HepG2 (cell line): ENCODE measurements at regions not wholly inside any gene's neighbourhood (a gene's known extent, or its start where the extent isn't known, plus 50 kb on each side); places are given as distances from the start of the nearest gene placed in this dataset.

Experiments used
- ATAC-seq: fragments of 200-7000 bp; cut with Tn5 transposase; 3 replicates; pipeline ENCODE4 v1.9.1; 2020; ENCODE audit warnings: mild to moderate bottlenecking, moderate library complexity
- BruUV-seq: library from RNA; stranded (reverse); fragments of 400-500 nt; replicated peaks from 2 replicates; lab custom pipeline; 2021; lab: Mats Ljungman, UMichigan
- CTCF ChIA-PET: fragments of 300-600 bp; formaldehyde crosslinking; extraction: SDS; loops from one replicate; lab custom pipeline; 2021; ENCODE audit warnings: low total read pairs, inconsistent platforms, low intra/inter-chr PET ratio; lab: Yijun Ruan, JAX
- POLR2A ChIA-PET: fragments of 350-600 bp; sonication (Branson Sonifier 250); formaldehyde crosslinking; loops from one replicate; lab custom pipeline; 2020; ENCODE audit warnings: antibody characterized with exemption, inconsistent platforms; lab: Yijun Ruan, JAX
- DNase-seq: peaks from one replicate; pipeline ENCODE4 v3.0.0-alpha.2; 2015; ENCODE audit warnings: low spot score
- FAIRE-seq: peaks from 3 replicates; lab custom pipeline; 2011; peaks lifted over from hg19 to GRCh38; lab: Jason Lieb, UNC
- H2AFZ ChIP-seq: one replicate; pipeline ENCODE4 v1.6.1; 2011; ENCODE audit warnings: low read length, inconsistent platforms
- H3K27ac ChIP-seq: fragments of 300-600 bp; 3 replicates; pipeline ENCODE4 v1.8.0; 2011; ENCODE audit warnings: mixed run types, mild to moderate bottlenecking, mixed read lengths, low read length, inconsistent platforms; ENCODE audit not compliant: insufficient read depth; ENCODE audit errors: extremely low read length
- H3K27me3 ChIP-seq, 2 experiments: fragments of 200-600 bp in 1 of 2; 2 replicates in 1 of 2; 3 replicates in 1 of 2; pipeline versions ENCODE4 v1.6.0 to v1.8.0; 2011; ENCODE audit warnings: low read length in 2 of 2, mild to moderate bottlenecking in 2 of 2, moderate library complexity in 2 of 2, inconsistent platforms in 1 of 2; ENCODE audit not compliant: insufficient read depth in 2 of 2, control insufficient read depth in 1 of 2
- H3K36me3 ChIP-seq, 2 experiments: fragments of 200-600 bp in 1 of 2; replicated peaks in 1 of 2; 2 replicates in 1 of 2; 3 replicates in 1 of 2; pipeline versions ENCODE4 v1.5.1 to v1.8.0; 2011; ENCODE audit warnings: low read length in 2 of 2, inconsistent platforms in 1 of 2; ENCODE audit not compliant: insufficient read depth in 2 of 2, control insufficient read depth in 1 of 2
- H3K4me1 ChIP-seq: 2 replicates; pipeline ENCODE4 v1.5.1; 2012; ENCODE audit warnings: low read length, inconsistent platforms; ENCODE audit not compliant: insufficient read depth
- H3K4me2 ChIP-seq: 2 replicates; pipeline ENCODE4 v1.6.0; 2011; ENCODE audit warnings: low read depth, low read length, inconsistent platforms
- H3K4me3 ChIP-seq, 3 experiments: fragments of 200-600 bp in 1 of 3; sonication (generic), shearing (Covaris generic) in 1 of 3; replicated peaks in 1 of 3; 2 replicates each; pipeline ENCODE4 v1.5.1; 2011 to 2016; ENCODE audit warnings: low read length in 3 of 3, inconsistent platforms in 2 of 3, low read depth in 2 of 3, mild to moderate bottlenecking in 2 of 3, control low read depth in 1 of 3, mixed read lengths in 1 of 3; ENCODE audit not compliant: insufficient read depth in 1 of 3
- H3K79me2 ChIP-seq: one replicate; pipeline ENCODE4 v1.6.1; 2011; ENCODE audit warnings: low read length, inconsistent platforms; ENCODE audit not compliant: insufficient read depth
- H3K9ac ChIP-seq: 2 replicates; pipeline ENCODE4 v1.6.0; 2011; ENCODE audit warnings: mild to moderate bottlenecking, low read depth, low read length, inconsistent platforms; ENCODE audit not compliant: insufficient read depth
- H3K9me3 ChIP-seq: 2 replicates; pipeline ENCODE4 v1.5.1; 2012; ENCODE audit warnings: mild to moderate bottlenecking, low read length
- H4K20me1 ChIP-seq: 2 replicates; pipeline ENCODE4 v1.6.0; 2011; ENCODE audit warnings: inconsistent platforms, mild to moderate bottlenecking, low read length, moderate library complexity; ENCODE audit not compliant: insufficient read depth
- BCL6 ChIP-seq: IDR thresholded peaks from 2 replicates; pipeline ENCODE4 v1.6.1; 2016; ENCODE audit warnings: missing genetic modification reagents, missing compliant biosample characterization
- BHLHE40 ChIP-seq: IDR thresholded peaks from 2 replicates; pipeline ENCODE4 v1.6.1; 2011; ENCODE audit warnings: low read length, improper control_type of control experiment
- CEBPB ChIP-seq: IDR thresholded peaks from 2 replicates; pipeline ENCODE4 v1.6.1; 2011; ENCODE audit warnings: low read depth, low read length, improper control_type of control experiment, borderline replicate concordance
- DMAP1 ChIP-seq: IDR thresholded peaks from 2 replicates; pipeline ENCODE4 v1.6.1; 2016
- GATAD1 ChIP-seq: IDR thresholded peaks from 2 replicates; pipeline ENCODE4 v1.6.1; 2016; ENCODE audit warnings: missing genetic modification reagents, missing compliant biosample characterization
- GRHL1 ChIP-seq: sonication (generic); formaldehyde crosslinking; conservative IDR thresholded peaks from 2 replicates; pipeline ENCODE4 v1.8.0; 2022; ENCODE audit warnings: missing genetic modification reagents
- HMG20A ChIP-seq: IDR thresholded peaks from 2 replicates; pipeline ENCODE4 v1.6.1; 2016; ENCODE audit warnings: borderline replicate concordance
- HOXA9 ChIP-seq: sonication (generic); formaldehyde crosslinking; IDR thresholded peaks from 2 replicates; pipeline ENCODE4 v1.8.1; 2022; ENCODE audit warnings: missing genetic modification reagents, mild to moderate bottlenecking, moderate library complexity, borderline replicate concordance
- MAFK ChIP-seq, 2 experiments: IDR thresholded peaks in 1 of 2; conservative IDR thresholded peaks in 1 of 2; 2 replicates each; pipeline ENCODE4 v1.6.1; 2011; ENCODE audit warnings: improper control_type of control experiment in 2 of 2, low read length in 2 of 2
- NCOR1 ChIP-seq: fragments of 200-600 bp; sonication (generic); IDR thresholded peaks from 2 replicates; pipeline ENCODE4 v1.7.0; 2017; ENCODE audit warnings: antibody characterized with exemption, low read length, borderline replicate concordance
- NR2F1 ChIP-seq, 2 experiments: fragments of 450-650 bp in 1 of 2; formaldehyde crosslinking in 1 of 2; IDR thresholded peaks; 2 replicates each; pipeline versions ENCODE4 v1.5.0 to v1.6.1; 2016 to 2020; ENCODE audit warnings: mild to moderate bottlenecking in 1 of 2, missing compliant biosample characterization in 1 of 2, missing genetic modification reagents in 1 of 2, moderate library complexity in 1 of 2
- NR2F6 ChIP-seq, 2 experiments: IDR thresholded peaks; 2 replicates each; pipeline ENCODE4 v1.6.1; 2016; ENCODE audit warnings: antibody characterized with exemption in 1 of 2, mild to moderate bottlenecking in 1 of 2
- RXRA ChIP-seq: sonication (generic); formaldehyde crosslinking; IDR thresholded peaks from 2 replicates; pipeline ENCODE4 v1.5.1; 2020; ENCODE audit warnings: missing genetic modification reagents
- RXRB ChIP-seq: IDR thresholded peaks from 2 replicates; pipeline ENCODE4 v1.6.1; 2016; ENCODE audit warnings: borderline replicate concordance, missing genetic modification reagents, missing compliant biosample characterization
- SALL2 ChIP-seq: sonication (generic); formaldehyde crosslinking; IDR thresholded peaks from 2 replicates; pipeline ENCODE4 v1.8.1; 2023; ENCODE audit warnings: mild to moderate bottlenecking, missing genetic modification reagents, inconsistent platforms
- SKI ChIP-seq: fragments of 450-650 bp; IDR thresholded peaks from one replicate; pipeline ENCODE4 v1.6.1; 2018; ENCODE audit warnings: mild to moderate bottlenecking; ENCODE audit not compliant: partially characterized antibody
- SOX5 ChIP-seq: IDR thresholded peaks from 2 replicates; pipeline ENCODE4 v1.6.1; 2016; ENCODE audit warnings: borderline replicate concordance
- TEAD3 ChIP-seq: optimal IDR thresholded peaks from 2 replicates; pipeline ENCODE3; 2016; ENCODE audit warnings: borderline replicate concordance
- ZFP36L2 ChIP-seq: sonication (generic); formaldehyde crosslinking; IDR thresholded peaks from 2 replicates; pipeline ENCODE4 v1.4.0; 2020; ENCODE audit warnings: missing genetic modification reagents
- WGBS: methylation state at CpG from one replicate; pipeline ENCODE4 v1.1.6; 2017; ENCODE audit warnings: low lambda C conversion rate; 5-methylcytosine and 5-hydroxymethylcytosine counted together
- in situ Hi-C: cut with HindIII; loops from 2 replicates; pipeline ENCODE4 v1.10.0; 2017; ENCODE audit warnings: low pct_unique_long_range_greater_than_20kb; ENCODE audit not compliant: extremely low pct_ligation_motif_present
- intact Hi-C: fragments of 100-400 bp; cut with micrococcal nuclease; formaldehyde crosslinking; loops from one replicate; pipeline ENCODE4 v1.10.0; 2022; ENCODE audit not compliant: unreplicated experiment

GRCh38 chr6:15763837-15764236 lies 101.0 kb upstream of the DTNBP1 start (continued):
- TF ChIP-seq DMAP1 (no peak), MAFK (conservative IDR thresholded peaks at IDR 0.05 in 1 of 2, IDR thresholded peaks at IDR 0.05 in 1 of 2; ENCODE audit: low read length in 2 of 2) (peak; percentile 14 to 37; a peak in 2 of 4 replicates), HOXA9 (CRISPR knock-in tag) (no peak), SALL2 (no peak), SKI (peak; percentile 90), HMG20A (CRISPR knock-in tag) (peak; percentile 37; the same call in 1 of the 2 replicates), NR2F1 (CRISPR knock-in tag; IDR thresholded peaks at IDR 0.05) (peak in 1 of 2 experiments; percentile 84; a peak in 2 of 4 replicates), BCL6 (CRISPR knock-in tag) (peak; percentile 93), TEAD3 (CRISPR knock-in tag) (peak; percentile 8), SOX5 (CRISPR knock-in tag) (peak; percentile 21; the same call in 1 of the 2 replicates), NCOR1 (peak; percentile 55; the same call in 1 of the 2 replicates), BHLHE40 (0 out of 2 replicates have a peak, but pooled peaks have one; percentile 17), NR2F6 (IDR thresholded peaks at IDR 0.05) (0 out of 2 replicates have a peak, but pooled peaks have one; percentile 16), NR2F6 (CRISPR knock-in tag; IDR thresholded peaks at IDR 0.05) (no peak), RXRB (peak; percentile 22; the same call in 1 of the 2 replicates), CEBPB (peak; percentile 26; the same call in 1 of the 2 replicates), RXRA (peak; percentile 46; the same call in 1 of the 2 replicates)

- no peak for ATAC-seq
- 25% methylated on average over 3 of the region's 3 CpGs for WGBS
Observed at GRCh38 chr6:15763364-15763763, 100.5 kb upstream of the DTNBP1 start.

More at GRCh38 chr6:15763364-15763763, 100.5 kb upstream of the DTNBP1 start:
- intact Hi-C loops (no loop called here), in situ Hi-C loops (no loop called here)
- no TSS peak for BruUV-seq
- H3K27me3 ChIP-seq = peaks cover 0 to 4% of the 10 kb centered on the region in 2 experiments; a peak in 1 of 5 replicates
- H3K79me2 ChIP-seq = no peaks in the 10 kb centered on the region
- DNase-seq (no peak), FAIRE-seq (no peak)
- no peak overlapping the region for H3K9ac ChIP-seq
- CTCF ChIA-PET = no interaction called here
- H3K4me1 ChIP-seq = peaks cover 13% of the 10 kb centered on the region
- no peaks in the 10 kb centered on the region for H3K9me3 ChIP-seq
- H3K27ac ChIP-seq = no peak overlapping the region
- H2AFZ ChIP-seq = no peak overlapping the region
- no peak for TF ChIP-seq GRHL1
- peak; percentile 75 for TF ChIP-seq CEBPB
- TF ChIP-seq ZFP36L2 (CRISPR knock-in tag) = no peak
- no peak for TF ChIP-seq GATAD1
- no peaks in the 10 kb centered on the region for H3K36me3 ChIP-seq
- H3K4me3 ChIP-seq = no peak overlapping the region
- H3K4me2 ChIP-seq = no peak overlapping the region
- no peaks in the 10 kb centered on the region for H4K20me1 ChIP-seq
- POLR2A ChIA-PET = no interaction called here
